SKM-1 (cell line): ENCODE measurements at regions not wholly inside any gene's neighbourhood (a gene's known extent, or its start where the extent isn't known, plus 50 kb on each side); places are given as distances from the start of the nearest gene placed in this dataset.

Experiments
- DNase-seq: peaks from one replicate; lab custom pipeline; 2025; ENCODE audit not compliant: unreplicated experiment; lab: John Stamatoyannopoulos, UW

DNA sequence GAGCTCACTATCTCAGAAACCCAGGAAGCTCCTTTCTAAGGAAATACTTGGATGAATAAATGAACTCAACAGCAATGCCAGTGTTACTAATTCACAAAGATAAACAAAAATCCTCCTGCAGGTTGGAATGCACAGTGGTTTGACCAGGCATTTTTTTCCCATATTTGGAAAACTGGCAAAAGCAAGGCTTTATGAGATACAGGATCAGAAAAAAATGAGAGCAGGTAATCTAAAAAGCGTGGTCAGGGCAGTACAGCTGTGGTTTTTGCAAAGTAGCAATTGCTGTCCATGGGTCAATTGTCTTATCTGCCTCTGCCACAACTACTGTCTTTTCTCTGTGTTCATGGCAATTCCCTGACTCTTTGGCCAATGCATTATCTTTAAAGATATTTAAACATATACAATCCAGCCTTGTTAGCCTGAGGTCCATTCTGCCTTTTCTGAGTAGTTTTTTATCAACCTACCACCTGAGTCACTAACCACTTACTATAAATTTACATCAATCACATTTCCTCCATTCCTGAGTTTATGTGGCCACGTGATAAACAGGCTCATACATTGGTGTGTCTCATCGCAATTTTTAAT, 564.5 kb upstream of the IGFBP3 start:
- DNase-seq: no peak

DNA sequence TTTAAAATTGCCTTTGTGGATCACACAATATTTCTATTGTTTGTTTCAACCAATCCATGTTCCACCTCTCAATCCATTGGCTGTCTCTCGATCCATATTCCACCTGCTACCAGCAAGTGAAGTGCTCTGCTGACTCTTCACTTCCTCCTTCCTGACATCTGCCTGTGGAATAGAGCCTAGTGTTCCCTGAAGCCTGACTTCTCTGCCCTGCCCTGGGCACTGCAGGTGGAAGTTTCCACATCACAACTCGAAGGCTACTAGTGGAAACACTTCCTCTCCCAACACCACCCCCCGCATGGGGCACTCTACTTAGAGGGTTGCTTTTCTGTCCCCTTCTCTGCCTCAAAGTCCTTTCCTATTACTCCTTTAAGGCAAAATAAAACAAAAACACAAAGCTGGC, 563.8 kb upstream of the IGFBP3 start:
- no peak for DNase-seq

DNA sequence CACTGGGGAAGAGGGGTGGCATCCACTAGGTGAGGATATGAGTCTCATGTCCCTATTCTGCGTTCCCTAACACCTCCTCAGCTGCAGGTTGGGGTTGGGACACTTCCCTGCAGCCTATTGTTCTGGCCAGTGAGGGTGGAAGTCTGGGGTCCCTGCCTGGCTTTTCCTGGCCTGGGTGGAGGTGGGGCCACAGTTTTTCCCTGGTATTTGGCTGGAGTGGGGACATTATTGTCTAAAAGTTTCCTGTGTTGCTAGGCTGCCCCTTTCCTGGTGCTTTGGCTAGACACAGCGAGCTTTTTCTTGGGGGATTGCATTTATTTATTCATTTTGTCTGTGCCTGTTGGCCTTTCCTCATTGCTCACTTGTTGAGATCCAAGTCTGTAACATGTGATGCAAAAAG, 559.5 kb upstream of the IGFBP3 start:
- DNase-seq: no peak

DNA sequence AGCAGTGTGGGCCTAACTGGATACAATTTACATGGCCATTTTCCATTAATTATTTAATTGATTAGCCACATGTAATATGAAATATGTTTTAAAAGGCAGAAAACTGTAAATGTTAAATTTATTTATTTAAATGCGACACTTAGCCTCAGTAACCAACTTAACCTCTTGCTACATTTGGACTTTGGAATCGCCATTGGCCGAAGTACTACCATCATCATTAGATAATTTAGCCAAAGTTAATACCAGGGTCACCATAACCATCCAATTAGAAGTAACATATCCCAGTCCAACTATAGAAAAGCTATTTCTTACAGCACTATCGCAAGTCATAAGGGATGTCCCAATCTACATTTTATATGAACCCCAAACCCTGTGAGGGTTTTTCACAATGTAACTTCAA, 558.6 kb upstream of the IGFBP3 start:
- DNase-seq: no peak

DNA sequence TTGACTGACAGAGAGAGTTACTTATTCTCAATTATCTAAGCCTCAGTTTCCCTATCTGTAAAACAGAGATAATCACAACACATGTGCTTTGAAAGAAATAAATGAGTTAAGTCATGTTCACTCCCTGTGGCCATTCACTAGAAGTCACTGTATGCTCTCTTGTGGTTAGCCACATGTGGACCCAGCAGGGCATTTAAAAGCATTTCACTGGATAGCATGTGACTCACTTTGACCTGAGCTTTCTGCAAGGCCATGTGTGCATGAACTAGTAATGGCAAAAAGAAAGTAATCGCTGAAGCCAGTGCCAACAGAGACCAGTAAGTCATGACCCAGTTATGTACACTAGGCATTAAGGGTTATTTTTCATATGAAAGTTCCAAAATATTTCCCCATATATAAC, 557.0 kb upstream of the IGFBP3 start:
- DNase-seq: no peak

DNA sequence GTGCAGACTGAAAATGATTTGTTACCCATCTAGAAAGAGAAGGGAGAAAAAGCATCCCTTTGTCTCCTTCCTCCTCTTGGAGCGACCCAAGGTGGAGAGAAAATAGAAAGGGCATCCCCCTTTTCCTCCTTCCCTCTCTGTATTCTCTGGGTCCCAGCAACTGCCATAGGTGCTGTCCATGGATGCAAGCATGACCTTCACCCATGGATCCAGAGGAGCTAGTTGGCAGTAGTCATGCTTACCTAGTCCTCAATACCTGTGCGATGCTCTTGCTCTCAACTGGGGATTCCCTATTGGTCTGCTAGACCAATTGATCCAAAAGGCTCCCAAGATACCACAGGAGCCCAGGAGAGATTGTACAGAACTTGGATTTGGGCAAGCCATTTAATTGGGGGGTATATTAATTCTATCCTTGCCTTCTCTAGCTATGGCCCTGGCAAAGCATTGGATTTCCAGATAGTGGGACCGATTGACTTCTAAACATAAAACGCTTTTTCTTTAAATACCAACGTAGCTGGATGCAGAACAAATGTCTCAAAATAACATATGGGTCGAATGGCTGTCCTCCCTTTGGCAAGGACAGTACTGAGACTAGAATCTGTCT, 547.8 kb upstream of the IGFBP3 start:
- DNase-seq: no peak

DNA sequence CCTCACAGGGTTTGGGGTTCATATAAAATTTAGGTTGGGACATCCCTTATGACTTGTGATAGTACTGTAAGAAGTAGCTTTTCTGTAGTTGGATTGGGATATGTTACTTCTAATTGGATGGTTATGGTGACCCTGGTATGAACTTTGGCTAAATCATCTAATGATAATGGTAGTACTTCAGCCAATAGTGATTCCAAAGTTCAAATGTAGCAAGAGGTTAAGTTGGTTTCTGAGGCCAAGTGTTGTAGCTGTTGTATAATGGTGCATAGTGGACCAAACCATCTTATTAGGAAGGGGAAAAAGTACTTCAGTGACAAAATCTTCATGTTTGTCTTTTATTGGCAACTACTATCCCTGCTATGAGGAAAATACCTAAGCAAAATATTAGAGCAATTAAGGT, 542.1 kb upstream of the IGFBP3 start:
- DNase-seq: no peak

DNA sequence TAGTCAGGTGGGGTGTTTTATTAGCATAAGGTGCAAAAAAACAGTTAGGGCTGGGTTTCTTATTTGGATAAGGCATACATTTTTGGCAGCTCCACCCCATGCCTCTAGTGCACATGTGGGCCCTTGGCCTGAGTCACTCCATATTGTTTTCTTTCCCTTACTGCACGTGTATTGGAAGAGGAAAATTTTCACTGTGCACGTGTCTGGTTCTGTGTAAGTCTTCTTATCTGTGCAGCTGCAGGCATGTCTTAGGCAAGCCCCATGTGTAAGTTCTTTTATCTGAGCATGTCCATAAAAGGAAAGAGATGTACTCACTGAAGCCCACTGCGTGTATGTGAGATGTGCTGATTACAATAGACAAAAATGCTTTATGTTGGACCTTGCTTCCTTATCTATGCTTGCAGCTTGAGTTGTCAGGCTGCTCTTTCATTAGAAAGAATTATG, 540.3 kb upstream of the IGFBP3 start:
- no peak for DNase-seq

DNA sequence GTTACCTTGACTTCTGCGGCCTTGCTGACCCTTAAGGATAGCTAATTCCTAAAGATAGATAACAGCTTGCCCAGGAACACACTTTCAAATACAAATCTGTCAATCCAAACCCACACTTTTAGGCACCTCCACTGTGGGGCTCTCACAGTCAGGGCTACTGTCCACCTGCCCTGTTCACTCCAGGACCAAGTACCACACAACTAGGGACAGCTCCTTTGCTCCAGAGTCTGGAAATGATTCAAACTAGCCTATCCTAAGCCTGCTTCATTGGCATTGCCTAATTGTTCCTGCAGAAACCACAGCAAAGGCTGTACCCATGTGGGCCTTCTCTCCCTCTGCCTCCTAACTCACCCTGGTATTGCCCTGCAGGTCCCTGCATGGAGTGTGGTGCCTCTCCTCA, 538.9 kb upstream of the IGFBP3 start:
- DNase-seq: no peak

DNA sequence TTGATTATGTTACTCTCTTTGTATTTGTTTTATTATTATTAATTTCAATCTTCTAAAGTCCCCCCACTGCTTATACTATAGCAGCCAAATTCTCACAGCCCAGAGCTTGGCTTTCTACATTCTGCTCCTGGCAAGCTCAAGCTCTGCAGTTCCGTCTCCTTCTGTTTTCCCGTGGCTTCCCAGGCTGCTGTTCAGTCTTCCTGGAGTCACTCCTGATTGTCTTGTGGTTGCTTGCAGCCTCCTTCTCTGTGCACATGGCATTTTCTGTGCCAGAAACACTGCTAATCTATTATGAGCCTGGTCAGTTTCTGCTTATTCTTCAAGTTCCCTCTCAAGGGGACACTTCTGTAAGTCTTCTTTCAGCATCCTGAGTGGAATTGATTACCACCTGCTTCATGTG, 533.7 kb upstream of the IGFBP3 start:
- DNase-seq: no peak

DNA sequence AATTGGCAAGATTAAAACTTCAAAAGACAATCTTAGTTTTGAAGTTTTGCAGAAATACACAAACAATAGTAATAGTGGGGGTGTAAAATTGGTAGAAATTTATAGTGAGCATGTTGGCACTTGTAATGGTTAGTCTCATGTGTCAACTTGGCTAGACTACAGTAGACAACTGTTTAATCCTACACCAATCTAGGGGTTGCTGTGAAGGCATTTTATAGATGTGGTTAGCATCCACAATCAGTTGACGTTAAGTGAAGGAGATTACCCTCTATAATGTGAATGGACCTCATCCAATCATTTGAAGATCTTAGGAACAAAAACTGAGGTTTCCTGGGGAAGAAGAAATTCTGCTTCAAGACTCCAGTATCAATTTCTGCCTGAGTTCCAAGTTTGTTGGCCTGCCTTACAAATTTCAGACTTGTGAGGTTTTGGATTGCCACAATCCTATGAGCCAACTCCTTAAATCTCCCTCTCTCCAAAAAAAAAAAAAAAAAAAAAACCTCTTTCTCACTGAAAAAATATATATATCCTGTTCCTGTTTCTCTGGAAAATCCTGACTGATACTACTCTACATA, 531.6 kb upstream of the IGFBP3 start:
- DNase-seq: no peak

DNA sequence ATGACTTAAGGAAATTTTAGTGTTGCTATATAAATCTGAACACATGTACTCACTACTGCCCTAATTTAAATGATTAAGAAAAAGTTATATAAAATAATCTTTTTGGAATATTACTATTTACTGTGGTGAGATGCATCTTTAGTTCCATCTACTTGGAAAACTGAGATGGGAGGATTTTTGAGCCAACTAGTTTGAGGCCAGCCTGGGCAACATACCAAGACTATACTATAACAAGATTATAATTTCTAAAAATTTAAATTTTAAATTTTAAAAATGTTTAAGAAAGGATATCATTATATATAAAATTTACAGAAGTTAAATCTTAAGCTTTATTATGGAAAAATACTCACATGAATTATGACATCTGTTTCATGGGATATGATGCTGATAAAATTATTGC, 530.8 kb upstream of the IGFBP3 start:
- no peak for DNase-seq

DNA sequence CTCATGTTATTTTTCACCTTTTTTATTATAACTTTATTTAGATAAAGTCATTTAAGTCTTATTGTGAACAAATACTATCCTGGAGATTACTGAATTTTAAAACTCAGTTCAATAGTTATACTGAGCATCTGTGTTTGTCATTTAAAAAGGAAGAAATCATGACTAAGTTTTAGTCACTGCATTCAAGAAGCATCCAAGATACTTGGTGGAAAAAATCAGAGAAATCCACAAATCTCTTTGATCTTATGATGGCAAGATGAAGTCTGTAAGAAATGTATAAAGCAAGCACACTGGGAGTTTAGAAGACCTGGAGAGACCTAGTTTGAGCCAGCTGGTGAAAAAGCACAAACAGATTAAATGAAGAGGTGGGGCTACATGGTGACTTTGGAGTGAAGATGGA, 529.8 kb upstream of the IGFBP3 start:
- DNase-seq: no peak

DNA sequence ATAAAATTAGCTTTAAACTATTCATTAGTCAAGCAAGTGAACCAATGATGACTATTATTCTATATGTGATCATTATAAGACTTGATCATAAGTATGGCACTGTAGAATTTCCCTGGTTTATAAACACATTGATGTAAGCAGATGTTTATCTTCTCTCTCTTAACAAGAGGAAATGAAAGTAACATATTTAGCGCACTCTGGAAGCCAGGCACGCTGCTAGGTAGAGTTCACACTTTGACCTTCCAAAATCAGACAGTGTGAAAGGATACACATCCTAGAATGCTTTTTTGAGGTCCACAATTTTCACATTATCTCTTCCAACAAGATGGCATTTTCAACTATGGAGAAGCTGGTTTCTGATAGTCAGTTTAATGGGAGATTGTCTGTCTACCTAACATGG, 529.4 kb upstream of the IGFBP3 start:
- DNase-seq: no peak

DNA sequence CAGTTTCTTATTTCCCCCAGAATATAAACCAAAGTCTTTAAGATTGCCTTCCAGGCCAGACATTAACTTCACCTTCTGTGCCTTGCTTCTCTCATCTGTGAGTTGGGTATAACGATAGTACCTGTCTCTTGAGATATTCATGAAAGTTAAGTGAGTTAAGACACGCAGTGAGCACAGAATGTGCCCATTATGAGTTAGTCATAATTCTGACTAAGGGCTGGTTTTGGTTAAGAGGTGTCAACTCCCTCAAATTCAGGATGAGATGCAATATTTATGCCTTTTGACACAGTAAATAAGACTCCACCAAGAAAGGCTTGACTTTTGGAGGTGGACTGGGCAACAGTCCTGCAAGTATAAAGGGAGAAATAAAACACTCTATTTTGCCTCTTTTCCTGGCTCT, 528.7 kb upstream of the IGFBP3 start:
- no peak for DNase-seq

DNA sequence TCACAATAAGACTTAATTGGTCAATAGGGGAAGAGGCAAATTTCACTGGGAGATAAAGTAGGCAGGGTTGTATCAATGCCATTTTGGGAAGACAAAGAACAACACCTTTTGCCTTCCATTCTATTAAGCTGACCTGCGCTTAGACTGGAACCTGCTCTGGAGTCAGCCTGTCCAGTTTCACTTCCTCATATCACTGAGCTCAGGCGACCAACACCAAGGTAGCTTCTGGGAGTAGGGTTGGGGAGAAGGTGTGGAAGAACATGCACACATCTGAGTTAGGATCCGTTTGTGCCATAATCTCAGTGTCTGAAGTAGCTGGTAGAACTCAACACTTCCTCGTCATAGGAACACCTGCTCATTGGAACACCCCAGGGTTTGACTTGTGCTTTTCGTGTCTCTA, 527.4 kb upstream of the IGFBP3 start:
- no peak for DNase-seq

DNA sequence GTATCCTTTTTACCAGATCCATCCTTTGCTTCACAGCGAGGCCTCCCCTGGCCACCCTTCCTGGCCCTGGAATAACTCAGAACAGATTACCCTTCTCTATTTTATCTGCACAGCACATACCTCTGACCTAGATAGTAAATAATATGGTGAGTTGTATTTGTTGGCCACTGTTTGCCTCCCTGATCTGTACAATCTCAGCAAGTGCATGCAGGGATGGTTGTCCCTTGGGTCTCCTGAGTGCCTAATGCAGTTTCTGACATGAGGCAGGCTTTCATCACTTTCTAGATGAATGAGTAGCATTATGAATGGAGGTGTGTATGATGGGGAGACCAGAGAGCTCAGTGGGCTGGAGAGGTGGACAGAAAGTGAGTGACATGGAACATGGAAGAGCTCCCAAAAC, 525.1 kb upstream of the IGFBP3 start:
- no peak for DNase-seq

DNA sequence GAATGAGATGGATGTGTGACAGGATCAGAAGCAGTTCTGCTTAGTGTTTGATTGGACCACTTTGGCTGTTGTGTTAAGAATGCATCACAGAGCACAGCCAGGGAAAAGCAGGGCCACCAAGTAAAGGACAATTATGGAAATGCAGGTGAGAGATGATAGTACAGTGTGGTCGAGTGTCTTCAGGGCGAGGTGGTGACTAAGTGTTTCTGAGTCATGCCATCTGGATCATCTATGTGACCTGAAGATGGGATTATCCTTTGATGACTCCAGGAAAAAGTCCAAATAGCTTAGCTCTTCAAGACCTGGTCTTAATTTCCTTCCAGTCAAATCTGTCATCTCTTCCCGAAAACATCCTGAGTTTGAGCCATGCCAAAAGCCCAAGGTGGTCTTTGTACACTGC, 523.2 kb upstream of the IGFBP3 start:
- no peak for DNase-seq

DNA sequence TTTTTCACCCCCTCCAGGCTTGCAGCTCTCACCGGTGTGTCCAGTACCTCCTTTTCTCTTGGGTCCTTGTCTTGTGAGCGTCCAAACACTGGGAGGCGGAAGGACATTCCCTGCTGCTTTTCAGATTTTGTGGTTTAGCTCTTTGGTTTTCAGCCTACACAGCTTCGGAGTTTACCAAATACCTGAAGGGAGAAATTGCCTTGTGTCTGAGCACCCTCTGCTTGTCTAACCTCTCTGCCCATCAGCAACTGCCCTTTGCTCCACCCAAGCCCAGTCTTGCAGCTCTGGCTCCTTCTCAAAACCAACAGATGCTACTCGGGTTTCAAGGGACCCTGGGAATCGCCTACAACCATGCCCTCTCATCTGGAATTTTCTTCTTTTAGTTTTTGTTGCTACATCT, 519.1 kb upstream of the IGFBP3 start:
- no peak for DNase-seq

DNA sequence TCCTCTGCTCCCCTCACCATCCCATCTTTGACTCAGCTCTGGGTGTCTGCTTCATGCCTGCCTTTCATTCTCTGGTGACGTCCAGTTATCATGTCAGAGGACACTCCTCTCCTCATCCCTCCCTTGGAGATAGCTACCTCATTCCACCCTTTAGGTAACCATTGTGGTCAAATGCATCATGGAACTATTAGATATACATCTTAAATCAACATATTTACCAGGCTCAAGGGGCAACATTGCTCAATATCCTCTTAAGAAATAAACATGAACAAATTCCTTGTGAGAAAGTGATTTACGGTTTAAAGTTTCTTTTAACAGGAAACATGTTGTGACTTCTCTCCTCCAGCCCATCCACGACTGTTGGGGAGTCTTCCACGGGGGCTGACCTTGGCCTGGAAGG, 511.6 kb upstream of the IGFBP3 start:
- DNase-seq: no peak

DNA sequence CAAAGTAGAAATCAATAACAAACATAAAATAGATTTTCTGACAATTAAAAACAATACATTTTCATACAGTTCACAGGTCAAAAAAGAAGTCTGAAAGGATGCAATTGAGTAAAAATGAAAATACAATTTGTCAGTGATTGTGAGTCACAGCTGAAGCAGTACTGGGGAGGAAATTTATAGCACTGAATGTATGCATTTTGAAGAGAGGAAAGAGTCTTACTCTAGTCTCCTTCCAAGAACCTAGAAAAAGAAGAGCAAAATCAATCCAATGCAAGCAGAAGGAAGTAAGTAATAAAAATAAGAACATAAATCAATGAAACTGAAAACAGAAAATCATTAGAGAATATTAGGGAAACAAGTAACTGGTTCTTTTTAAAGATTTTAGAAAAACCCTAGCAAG, 507.2 kb upstream of the IGFBP3 start:
- DNase-seq: no peak

DNA sequence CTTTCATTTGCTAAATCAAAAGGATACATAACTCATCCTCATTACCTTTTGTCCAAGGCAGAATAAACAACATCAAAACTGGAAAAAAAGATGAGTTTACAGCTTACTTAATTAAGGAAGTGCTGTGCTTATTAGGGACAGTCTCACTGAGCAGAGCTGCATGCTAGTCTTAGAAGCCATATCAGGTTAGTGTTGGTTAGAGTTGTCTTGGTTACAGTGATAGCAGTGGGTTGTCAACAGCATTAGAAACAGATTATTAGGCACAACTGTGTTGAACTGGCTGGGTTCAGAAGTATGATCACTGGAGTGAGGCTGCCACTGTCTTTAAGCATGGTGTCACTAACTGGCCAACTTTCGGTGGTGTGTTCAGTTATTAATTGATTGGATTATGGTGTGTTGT, 503.9 kb upstream of the IGFBP3 start:
- DNase-seq: no peak
